Ovary (tissue), 3 donors: ENCODE measurements at regions not wholly inside any gene's neighbourhood (a gene's known extent, or its start where the extent isn't known, plus 50 kb on each side); places are given as distances from the start of the nearest gene placed in this dataset.

ENCODE experiments used
- CTCF ChIP-seq, 3 donors: fragments of 450-650 bp in 2 of 3; fragments of 200-600 bp in 1 of 3; IDR thresholded peaks; one replicate each; pipeline versions ENCODE4 v1.5.1 to v1.8.0; 2016 to 2022; ENCODE audit warnings: antibody characterized with exemption in 3 of 3, mild to moderate bottlenecking in 1 of 3
- EP300 ChIP-seq: sonication (generic); formaldehyde crosslinking; IDR thresholded peaks from one replicate; pipeline ENCODE4 v1.6.1; 2017; ENCODE audit warnings: antibody characterized with exemption
- POLR2A ChIP-seq: fragments of 450-650 bp; IDR thresholded peaks from one replicate; pipeline ENCODE4 v1.6.1; 2017; ENCODE audit warnings: antibody characterized with exemption, mild to moderate bottlenecking, moderate library complexity
- donor health status: DM: no; HTN: no; CAD: no.

- TF ChIP-seq CTCF (IDR thresholded peaks at IDR 0.05) (no peak), POLR2A (no peak), EP300 (no peak)
Observed at GRCh38 chr3:3531476-3531875, 267.8 kb upstream of the LRRN1 start.
